ENCODE measurements at regions not wholly inside any gene's neighbourhood (a gene's known extent, or its start where the extent isn't known, plus 50 kb on each side); places are given as distances from the start of the nearest gene placed in this dataset.

DNA sequence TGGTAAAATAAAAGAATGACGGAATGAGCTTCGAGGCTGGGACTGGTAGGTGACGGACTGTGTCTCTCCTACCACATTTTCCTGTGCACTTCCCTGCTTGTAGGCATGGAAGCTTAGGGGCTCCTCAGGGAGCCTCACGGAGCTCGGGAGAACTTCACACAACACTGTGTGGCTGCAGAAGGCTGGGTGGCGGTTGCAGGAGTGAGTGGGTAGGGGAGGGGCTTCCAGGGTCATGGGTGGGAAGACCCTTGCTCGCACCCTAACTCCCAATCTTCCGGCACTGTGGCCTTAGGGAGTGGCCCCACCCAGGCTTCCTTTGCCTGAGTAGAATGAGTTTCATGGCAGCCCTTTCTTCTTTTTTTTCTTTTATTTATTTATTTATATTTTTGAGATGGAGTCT is 128.6 kb downstream of the INHBB start:
- DNase-seq (ENCODE audit: low read depth, low spot score), result no peak

DNA sequence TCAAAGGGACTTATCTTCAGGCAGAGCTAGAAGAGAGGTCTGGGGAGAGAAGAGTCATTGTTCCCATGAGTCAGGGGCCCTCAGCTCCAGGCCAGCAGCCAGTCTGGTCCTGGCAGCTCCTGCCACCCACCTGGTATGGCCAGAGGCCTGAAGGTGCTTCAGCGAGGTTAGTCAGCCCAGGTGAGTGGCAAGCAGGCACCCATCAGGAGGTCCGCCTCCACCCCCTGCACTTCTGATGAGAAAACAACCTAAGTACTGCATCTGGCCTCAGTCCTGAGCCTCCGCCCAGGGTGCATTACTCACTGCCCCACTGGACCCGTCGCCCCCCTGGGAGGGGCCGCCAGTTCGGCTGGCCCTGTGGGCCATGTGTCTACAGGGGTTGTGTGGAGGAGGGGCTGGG is 130.2 kb downstream of the INHBB start:
- no peak for DNase-seq (ENCODE audit: low read depth, low spot score)

DNA sequence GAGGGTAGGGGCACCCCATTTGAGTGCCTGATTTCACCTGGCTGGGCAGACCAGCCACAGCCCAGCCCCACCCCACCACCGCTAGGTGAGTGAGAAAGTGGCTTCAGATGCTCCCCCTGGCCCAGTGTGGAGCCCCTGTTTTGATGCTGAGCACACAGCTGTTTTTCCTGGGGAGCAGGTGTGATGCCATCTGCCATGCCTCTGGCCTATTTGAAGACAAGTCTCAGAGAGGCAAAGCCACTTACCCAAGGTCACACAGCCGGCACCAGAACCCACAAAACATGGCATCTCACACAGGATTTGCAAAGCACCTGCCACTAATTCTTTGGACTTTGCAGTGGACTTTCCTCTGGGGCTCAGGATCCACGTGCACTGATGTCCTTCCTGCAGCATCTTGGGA is 131.3 kb downstream of the INHBB start:
- DNase-seq (ENCODE audit: low read depth, low spot score), result no peak

DNA sequence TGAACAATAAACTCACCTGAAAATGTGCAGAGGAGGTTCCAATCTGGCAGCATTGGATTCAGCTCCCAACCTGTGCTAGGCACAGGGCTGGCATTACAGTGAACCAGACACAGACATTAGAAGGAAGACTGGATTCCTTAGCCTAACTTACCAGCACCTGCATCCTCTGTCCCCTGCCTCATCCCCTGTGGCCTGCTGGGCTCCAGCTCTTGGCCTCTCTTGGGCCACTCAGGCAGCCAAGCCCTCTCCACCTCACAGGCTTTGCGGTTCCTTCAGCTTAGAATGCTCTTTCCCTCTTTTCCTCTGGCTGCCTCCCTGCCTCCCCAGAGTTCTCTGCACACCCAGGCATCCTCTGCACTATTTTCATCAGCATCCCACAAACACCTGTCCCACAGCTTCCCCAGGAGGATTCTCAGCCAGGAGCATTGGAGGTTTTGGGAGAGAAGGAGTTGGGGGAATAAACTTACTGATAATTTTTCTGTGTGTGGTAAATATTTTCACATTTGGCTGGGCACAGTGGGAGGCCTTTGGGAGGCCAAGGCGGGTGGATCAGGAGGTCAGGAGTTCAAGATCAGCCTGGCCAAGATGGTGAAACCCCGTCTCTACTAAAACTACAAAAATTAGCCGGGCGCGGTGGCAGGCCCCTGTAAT is 132.0 kb downstream of the INHBB start:
- DNase-seq (ENCODE audit: low read depth, low spot score), result no peak

DNA sequence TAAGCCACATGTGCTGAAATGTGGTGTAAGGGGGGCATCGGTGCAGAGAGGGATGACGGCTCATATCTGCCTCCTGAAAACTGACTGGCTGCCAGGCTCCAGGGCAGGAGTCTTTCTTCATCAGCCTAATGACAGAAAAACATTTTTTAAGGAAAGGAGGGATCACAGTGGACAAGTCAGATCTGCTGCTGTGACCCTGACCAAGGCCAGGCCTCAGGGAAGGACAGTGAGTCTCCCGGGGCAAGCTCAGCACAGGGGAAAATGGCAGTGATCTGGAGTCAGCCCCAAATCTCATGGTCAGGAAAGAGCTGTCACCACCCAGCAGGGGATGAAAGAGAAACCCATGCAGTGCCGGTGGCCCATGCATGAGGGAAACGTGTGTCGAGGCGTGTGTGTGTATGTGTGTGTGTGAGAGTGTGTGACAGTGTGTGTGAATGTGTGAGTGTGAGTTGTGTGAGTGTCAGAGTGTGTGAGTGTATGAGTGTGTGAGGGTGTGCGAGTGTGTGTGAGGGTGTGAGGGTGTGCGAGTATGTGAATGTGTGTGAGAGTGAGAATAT is 134.5 kb downstream of the INHBB start:
- DNase-seq (ENCODE audit: low read depth, low spot score), result no peak

DNA sequence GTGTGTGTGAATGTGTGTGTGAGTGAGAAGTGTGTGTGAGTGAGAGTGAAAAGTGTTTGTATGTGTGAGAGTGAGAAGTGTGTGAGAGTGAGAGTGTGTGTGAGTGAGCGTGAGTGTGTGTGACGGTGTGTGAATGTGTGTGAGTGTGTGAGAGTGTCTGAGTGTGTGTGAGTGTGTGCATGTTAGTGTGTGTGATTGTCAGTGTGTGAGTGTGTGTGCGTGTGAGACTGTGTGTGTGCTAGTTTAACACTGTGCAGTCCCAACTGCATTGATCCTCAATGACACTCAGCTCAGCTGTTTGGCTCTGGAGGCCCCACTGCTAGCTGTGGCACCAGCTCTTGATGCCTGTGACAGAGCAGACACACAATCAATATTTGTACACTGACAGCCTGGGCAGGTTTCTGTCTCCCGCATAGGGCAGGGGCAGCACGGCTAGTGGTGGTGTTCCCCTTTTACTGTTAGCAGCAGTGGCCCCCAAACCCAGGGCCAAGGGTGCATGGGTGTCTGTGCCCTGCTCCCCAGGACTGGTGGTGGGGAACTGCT is 135.0 kb downstream of the INHBB start:
- DNase-seq (ENCODE audit: low read depth, low spot score), result no peak

DNA sequence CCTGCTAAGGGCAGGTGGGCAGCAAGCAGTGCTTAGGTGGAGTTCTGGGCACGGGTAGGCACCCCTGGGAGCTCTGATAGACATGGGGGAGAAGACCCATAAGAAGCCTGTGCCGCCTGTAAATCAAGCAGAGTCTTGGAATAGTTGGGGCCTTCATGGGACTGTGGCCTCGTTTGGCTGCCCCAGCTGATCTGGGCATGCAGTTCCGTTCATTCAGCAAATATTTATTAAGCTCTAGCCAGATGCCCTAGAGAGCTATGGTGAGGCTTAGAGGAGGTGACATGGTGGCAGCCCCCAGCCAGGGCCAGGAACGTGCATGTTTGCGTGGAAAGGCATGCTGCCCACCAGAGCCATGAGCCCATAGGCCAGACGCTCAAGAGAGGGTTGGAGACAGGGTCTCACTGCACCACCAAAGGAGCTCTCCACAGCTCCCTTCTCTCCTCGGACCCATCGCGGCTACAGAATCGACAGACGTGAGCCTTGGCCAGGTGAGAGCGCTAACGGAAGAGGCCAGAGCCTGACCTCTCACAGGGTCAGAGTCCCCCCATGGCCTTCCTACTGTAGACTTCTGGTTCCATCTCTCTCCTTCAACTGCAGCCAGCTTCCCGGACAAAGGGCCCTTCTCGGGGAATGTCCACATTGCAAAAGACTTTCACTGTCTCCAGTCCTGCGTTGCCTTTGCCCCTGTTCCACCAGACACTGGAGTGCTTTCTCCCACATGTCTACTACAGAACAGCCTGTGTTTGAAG is 135.7 kb downstream of the INHBB start:
- no peak for DNase-seq (ENCODE audit: low read depth, low spot score)

DNA sequence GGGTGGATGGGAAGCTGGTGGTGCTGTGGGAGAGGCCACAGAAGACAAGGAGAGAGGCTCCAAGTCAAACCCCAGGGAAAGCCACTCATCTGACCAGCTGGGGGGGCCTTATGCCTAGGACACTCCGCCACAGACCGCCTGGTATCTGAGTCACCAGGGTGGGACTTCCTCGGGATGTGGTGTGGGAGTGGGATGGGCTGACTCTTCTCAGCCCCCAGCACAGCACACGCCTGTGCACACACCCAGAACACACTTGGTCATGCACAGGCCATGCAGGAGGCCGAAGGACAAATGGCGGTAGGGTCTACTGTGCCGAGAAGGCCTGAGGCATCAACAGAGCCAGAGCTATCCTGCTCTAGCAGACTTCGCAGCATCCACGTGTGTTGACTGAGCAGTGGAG is 136.4 kb downstream of the INHBB start:
- DNase-seq (ENCODE audit: low read depth, low spot score), result no peak

DNA sequence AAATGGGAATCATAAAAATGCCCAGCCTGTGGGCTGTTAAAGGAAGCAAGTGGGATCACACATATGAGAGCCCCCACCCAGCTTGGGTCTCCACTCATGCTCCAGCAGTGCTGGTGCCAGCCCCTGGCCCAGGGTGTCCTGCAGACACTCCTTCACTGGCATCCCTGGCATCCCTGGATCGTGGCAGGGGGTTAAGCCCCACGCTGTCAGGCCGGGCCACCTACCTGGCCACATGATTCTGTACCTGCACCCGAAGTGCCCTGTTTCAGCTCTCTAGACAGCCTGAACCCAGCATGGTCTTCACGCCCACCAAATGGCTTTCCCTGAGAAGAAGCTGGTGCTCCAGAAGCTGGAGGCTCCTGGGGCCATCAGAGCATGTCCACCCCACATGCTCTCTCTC is 137.4 kb downstream of the INHBB start:
- DNase-seq (ENCODE audit: low read depth, low spot score), result no peak

DNA sequence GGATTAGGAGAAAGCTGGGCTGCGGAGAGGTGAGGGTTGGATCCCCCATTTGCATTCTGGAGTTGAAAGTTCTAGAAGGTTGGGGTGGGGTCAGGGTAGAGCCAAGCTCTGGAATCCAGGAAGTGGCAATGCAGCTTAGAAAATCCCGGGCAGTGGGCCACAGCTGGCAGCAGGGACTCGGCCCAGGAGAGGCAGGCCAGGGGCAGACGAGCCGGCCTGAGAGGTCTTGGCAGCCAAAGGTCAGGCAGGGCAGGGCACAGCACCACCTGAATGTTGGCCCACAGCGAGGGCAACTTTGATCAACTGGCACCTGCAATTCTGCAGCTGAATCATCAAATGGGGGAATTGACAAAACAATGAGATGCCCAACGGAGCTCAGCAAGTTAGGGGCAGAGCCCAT is 139.2 kb downstream of the INHBB start:
- DNase-seq (ENCODE audit: low read depth, low spot score), result no peak

DNA sequence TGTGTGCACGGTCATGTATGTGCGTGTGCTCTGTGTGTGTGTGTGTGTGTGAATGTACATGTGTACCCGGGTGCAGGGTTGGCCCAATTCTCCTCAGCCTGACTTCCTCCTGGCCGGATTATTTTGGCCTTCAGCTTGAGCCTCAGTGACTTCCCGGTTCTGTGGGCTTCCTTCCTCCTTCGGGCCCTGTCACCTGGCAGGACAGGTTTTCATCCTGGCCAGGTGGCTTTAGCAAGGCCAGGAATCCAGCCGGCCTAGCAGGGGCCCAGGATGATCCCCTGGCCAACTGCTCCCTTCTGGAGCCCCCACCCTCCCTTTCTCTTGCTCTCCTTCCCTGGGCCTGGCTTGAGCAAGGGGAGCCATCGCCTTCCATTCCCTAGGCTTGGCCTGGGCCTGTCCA is 140.5 kb downstream of the INHBB start:
- no peak for DNase-seq (ENCODE audit: low read depth, low spot score)

DNA sequence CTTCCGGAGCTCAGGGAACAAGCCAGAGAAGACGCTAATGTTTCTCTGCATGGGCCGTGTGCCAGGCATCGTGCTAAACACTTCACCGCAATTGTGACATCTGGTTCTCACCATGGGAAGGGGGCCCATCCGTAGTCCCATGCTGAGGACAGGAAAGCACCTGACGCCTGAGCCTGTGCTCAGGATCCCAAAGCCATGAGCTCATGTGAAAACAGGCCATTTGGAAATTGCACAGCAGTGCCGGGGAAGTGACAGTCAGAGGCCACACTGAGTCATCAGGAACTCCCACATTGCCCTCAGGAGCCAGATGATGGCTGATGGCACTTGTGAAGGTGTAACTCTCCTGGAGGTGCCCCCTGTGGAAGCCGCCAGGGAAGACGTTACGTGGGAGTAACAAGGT is 141.0 kb downstream of the INHBB start:
- DNase-seq (ENCODE audit: low read depth, low spot score), result no peak

DNA sequence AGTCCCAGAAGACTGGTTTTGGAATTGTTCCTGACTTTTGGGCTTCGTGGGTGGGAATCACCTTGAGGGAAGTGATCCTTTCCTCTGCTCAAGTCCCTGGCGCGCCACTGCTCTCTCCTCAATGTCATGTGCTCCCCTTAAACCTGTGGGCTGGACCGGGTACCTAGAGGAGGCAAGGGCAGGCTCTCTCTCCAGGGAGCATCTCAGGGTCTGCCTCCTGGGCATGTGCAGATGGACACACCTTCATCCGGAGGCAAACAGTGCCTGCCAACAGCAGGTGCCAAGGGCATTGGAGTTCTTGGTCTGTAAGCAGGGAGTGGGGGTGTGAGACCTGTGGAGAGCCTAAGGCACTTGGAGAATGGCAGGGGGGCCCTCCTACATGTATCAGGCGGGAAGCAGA is 142.6 kb downstream of the INHBB start:
- DNase-seq (ENCODE audit: low read depth, low spot score), result no peak

DNA sequence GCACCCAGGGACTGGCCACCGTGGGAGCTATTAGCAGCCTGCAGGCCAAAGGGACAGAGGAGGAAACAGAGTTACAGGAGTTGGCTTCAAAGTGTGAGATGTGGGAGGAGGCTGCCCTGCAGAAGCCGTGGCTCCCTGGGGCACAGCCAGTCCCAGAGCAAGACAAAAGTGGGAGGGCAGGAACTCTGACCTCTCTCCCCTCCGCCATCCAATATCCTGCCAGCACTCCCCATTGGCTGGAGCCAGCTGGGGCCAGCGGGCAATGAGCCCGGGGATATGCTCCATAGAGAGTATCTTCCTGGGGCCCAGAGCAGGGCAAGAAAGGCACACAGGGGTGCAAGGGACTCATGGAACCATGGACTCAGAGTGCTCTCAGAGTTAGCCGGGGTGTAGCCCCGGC is 143.1 kb downstream of the INHBB start:
- no peak for DNase-seq (ENCODE audit: low read depth, low spot score)

DNA sequence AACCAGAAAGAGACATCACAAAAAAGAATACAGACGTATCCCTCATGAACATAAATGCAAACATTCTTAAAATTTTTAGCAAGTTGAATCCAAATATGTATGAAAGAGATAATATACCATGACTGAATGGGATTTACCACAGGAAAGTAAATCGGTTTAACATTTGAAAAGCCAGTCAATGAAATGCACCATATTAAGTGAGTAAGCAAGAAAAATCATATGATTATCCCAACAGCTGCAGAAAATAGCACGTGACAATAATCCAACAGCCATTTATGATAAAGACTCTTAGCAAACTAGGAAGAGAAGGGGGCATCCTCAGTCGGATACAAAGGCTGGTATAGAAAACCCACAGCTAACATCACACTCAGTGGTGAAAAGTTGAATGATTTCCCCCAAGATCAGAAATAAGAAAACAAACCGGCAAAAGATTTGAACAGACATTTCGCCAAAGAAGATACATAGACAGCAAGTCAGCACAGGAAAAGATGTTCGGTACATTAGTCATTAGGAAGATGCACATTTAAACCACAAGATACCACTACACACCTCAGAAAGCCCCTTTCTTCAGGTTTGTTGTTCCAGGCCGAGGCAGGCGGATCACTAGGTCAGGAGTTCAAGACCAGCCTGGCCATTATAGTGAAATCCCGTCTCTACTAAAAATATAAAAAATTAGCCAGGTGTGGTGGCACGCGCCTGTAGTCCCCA is 144.3 kb downstream of the INHBB start:
- DNase-seq (ENCODE audit: low read depth, low spot score), result no peak

DNA sequence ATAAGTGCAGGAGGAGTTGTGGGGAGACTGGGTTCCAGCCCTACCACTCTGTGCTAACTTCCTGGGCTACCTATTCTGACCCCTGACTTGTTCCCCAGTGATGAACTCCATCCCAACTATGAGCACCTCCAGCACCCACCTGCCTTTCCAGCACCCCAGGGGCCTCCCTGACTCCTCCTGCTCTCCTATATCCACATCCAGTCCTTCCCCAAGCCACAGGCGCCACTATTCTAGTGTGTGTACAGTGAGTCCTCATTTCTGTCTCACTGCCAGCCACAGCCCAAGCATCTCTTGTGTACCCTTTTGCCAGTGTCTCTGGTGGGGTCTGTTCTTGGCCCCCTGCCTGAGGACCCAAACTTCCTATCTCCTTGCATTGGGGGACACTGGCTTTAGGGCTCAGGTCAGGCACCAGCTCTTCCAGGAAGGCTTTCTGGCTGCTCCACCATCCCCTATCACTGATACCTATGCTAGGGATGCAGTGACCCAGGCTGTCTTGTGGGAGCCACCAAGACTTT is 145.2 kb downstream of the INHBB start:
- no peak for DNase-seq (ENCODE audit: low read depth, low spot score)

DNA sequence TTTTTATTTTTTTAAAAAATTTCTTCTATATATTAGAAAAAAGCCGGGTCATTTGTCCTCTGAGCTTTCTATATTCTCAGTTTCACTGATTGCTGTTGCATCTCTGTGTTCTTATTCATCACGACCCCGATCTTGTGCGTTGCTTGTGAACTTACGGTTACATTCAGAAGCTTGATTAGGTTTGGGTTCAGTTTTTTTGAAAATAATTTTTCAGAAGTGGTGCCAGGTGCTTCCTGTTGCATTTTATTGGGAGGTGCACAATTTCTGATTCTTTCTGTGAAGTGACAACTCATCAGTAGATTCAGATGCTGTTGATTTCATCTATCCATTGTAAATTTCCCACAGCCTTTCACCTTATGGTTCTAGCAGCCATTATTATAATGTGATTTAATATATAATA is 147.3 kb downstream of the INHBB start:
- DNase-seq (ENCODE audit: low read depth, low spot score), result no peak

DNA sequence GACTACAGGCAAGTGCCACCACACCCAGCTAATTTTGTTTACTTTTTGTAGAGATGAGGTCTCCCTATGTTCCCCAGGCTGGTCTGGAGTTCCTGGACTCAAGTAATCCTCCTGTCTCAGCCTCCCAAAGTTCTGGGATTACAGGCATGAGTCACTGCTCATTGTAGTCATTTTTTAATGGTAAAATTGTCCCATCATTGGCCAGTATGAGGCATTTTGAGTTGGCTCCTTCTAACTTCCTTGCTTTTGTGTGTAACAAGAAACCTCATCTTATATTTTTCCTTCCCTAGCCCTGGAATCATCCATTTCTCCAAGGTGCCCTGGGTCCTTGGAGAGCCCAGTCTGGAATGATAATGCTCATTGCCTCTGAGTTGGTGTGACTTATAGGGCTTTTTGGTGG is 148.5 kb downstream of the INHBB start:
- no peak for DNase-seq (ENCODE audit: low read depth, low spot score)

DNA sequence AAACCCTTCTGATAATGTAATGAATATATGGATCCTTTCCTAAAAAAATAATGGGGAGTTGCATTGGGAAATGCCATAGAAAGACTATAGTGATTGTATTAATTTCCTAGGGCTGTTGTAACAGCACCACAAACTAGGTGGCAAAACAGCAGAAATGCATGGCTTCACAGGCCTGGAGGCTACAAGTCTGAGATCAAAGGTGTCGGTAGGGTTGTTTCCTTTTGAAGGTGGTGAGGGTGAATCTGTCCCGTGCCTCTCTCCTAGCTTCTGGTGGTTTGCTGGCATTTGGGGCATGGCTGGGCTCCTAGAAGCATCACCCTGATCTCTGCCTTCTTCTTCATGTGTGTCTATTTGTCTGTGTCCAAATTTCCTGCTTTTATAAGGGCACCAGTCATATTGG is 149.7 kb downstream of the INHBB start:
- no peak for DNase-seq (ENCODE audit: low read depth, low spot score)

DNA sequence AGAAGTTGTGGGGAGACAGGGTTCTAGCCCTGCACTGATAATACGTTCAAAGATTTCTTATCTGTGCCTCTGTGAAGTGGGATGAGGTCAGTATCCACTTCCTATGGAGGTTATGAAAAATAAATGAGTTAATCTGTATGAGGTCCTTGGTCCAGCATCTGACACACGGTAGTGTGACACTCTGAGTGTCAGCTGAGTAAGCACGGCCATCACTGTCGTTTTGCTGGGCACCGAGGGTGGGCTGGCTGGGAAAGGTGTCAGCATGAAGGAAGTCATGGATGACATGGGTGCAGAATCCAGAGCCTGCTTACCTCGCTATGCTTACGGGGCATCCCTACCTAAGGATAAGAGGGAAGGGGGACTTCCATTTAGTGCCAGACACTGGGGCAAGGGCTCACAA is 150.3 kb downstream of the INHBB start:
- DNase-seq (ENCODE audit: low read depth, low spot score), result no peak

DNA sequence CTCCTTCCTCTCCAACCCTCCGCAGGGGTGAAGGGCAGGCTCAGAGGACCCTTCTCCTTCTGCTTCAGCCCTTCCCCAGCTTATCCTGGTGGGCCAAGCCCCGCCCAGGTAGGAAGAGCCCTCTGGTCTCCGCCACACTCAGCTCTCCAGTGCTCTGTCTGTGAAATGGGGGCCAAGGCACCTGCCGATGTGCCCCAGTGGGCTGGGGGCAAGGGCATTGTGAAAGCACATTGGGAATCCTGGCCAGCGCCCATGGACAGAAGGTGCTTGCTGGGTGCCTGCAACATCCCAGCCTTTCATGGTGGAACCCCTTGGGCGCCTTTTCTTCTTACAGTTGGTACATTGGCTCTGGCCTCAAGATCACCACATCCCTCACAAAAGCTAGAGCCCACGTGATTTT is 150.8 kb downstream of the INHBB start:
- DNase-seq (ENCODE audit: low read depth, low spot score), result no peak

DNA sequence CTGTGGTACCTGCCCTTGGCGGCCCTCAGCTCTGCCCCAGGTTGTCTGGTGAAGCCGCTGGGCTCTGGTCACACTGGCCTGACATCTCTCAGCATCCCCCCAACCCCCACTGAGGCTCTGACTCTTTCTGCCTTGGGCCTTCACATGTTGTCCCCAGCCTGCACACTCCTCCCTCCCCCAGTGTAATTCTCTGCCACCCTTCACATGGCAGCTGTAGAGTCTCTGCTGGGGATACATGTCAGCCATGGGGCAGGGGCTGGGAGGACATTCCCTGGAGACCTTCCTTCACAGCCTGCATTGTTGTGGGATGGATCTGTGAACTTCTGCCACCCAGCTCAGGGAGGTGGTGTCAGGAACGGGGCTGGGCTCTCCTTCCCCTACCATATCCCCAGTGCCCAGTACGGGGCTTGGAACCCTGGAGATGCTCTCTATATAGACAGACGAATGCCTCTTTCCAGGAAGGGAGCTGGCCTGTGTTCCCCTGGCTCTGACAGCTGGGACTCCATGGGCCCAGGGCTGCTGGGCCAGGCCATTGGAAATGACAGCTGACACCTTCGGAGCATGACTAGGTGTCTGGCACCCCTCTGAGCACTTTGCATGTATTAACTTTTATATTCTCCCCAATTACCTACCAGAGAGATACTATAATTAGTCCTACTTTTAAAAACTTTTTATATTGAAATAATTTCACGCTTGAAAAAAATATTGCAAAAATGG is 151.5 kb downstream of the INHBB start:
- no peak for DNase-seq (ENCODE audit: low read depth, low spot score)
